KBM-7 (cell line): ENCODE measurements at regions not wholly inside any gene's neighbourhood (a gene's known extent, or its start where the extent isn't known, plus 50 kb on each side); places are given as distances from the start of the nearest gene placed in this dataset.
"Not testable (repeated sequence)": the region's sequence is repeated elsewhere in the genome, so short reads cannot be mapped to it uniquely, and the experiment has no call there.

Experiments
- DNase-seq: peaks from one replicate; pipeline ENCODE4 v3.0.0-alpha.2; 2015
- in situ Hi-C: fragments of 300-500 bp; cut with MboI; formaldehyde crosslinking; loops from 2 replicates; pipeline ENCODE4 v1.14.3; 2020; ENCODE audit warnings: low sequenced_read_pairs, low pct_unique_long_range_greater_than_20kb, mixed read lengths

DNA sequence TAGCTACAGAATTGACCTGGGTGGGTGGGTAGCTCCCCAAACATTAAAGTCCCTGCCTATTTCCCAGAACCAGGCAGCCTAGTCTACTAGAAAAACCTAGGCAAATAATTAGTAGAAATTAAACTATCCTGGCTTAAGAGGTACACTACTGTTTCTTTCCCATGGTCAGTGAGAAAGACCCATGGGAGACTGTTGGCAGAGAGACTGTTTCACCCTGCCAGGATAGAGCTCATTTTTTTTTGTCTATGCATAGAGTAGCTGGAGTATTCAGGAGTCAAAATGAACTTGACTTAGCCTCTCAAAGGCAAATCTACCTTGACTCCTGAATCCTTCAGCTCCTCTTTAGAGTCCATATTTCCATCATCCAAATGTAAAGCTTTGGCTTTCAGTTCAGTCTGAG, 107.0 kb upstream of the AR start:
- in situ Hi-C loops: no loop called here
- no peak for DNase-seq

DNA sequence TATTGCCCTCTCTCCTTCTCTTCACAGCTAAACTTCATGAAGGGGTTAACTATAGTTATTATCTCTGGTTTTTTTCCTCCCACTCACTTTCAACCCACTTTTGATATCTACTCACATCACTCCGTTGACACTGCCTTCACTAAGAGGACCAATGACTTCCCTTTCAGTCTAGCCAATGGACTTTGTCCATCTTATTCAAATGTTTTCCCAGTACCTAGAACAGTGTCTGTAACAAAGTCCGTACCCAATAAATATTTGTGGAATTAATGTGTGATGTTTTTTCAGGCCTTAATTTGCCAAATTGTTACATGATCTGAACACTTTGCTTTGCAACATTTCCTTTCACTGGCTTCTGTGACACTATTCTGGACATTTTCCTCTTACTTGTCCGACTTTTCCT, 106.0 kb upstream of the AR start:
- in situ Hi-C loops: no loop called here
- DNase-seq: no peak

DNA sequence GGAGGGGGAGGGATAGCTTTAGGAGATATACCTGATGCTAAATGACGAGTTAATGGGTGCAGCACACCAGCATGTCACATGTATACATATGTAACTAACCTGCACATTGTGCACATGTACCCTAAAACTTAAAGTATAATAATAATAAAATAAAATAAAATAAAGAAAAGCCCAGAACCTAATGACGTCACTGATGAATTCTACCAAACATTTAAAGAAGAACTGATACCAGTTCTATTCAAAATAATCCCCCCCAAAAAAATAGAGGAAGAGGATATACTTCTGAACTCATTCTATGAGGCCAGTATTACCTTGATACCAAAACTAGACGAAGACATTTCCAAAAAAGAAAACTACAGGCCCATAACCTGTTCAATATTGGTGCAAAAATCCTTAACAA, 68.6 kb upstream of the AR start:
- DNase-seq, in situ Hi-C loops: not testable (repeated sequence)

DNA sequence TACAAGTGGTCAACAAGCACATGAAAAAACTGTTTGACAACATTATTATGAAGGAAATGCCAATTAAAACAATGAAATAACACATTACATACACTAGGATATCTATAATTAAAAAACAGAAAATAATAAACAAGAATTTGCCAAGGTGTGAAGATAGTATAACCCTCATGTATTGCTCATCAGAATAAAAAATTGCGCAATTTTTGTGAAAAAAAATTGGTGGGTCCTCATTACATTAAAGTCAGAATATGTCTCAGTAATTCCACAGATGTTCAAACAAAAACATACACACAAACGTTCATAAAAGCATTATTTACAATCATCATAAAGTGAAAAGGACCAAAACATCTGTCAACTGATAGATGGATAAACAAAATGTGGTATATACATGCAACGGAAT, 63.0 kb upstream of the AR start:
- no peak for DNase-seq
- in situ Hi-C loops: no loop called here
